ENCODE measurements at regions not wholly inside any gene's neighbourhood (a gene's known extent, or its start where the extent isn't known, plus 50 kb on each side); places are given as distances from the start of the nearest gene placed in this dataset.

DNA sequence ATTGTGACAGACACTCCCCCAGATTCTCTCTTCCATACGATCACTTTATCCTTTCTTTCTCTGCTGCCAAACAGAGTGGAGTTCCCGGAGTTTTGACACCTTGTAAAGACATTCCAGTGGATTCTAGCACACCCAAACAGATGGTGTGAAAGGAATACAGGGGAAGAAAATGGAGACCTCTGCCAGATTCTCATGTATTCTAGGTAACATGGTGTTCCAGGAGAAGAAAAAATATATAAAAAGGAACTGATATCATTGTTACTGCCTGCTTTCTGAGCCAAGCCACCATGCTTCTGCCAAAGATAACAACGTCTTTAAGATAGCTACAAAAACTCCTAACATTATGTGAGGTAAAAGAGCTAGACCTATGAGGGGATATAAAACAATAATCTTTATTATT, 136.5 kb downstream of the TXNL1 start:
- no peak overlapping the region for H3K9ac ChIP-seq (ENCODE audit: low read depth, low read length)
- ATAC-seq (ENCODE audit: insufficient read depth, low read depth) = no peak

GRCh38 chr18:56495884-56496283, 142.5 kb downstream of the TXNL1 start:
- H3K4me1 ChIP-seq (ENCODE audit: insufficient read depth, low read length) = no peaks in the 10 kb centered on the region
- H3K4me2 ChIP-seq (ENCODE audit: insufficient read depth, low read length) = no peak overlapping the region
- DNase-seq = no peak
- H3K4me3 ChIP-seq (ENCODE audit: low read depth in 1 of 2, low read length in 2 of 2) = no peak overlapping the region
- TF ChIP-seq, protein P1, sequence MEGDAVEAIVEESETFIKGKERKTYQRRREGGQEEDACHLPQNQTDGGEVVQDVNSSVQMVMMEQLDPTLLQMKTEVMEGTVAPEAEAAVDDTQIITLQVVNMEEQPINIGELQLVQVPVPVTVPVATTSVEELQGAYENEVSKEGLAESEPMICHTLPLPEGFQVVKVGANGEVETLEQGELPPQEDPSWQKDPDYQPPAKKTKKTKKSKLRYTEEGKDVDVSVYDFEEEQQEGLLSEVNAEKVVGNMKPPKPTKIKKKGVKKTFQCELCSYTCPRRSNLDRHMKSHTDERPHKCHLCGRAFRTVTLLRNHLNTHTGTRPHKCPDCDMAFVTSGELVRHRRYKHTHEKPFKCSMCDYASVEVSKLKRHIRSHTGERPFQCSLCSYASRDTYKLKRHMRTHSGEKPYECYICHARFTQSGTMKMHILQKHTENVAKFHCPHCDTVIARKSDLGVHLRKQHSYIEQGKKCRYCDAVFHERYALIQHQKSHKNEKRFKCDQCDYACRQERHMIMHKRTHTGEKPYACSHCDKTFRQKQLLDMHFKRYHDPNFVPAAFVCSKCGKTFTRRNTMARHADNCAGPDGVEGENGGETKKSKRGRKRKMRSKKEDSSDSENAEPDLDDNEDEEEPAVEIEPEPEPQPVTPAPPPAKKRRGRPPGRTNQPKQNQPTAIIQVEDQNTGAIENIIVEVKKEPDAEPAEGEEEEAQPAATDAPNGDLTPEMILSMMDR (IDR thresholded peaks at IDR 0.05; ENCODE audit: borderline replicate concordance, extremely low read depth, low read length, poor library complexity, severe bottlenecking) = no peak
- no peak for TF ChIP-seq EZH2 (IDR thresholded peaks at IDR 0.05; ENCODE audit: borderline replicate concordance, low read depth, low read length, severe bottlenecking)
- no peaks in the 10 kb centered on the region for H4K20me1 ChIP-seq (ENCODE audit: insufficient read depth, low read length)
- ATAC-seq (ENCODE audit: insufficient read depth, low read depth) = no peak
- H3K27me3 ChIP-seq (ENCODE audit: insufficient read depth, low read length, poor library complexity) = no peaks in the 10 kb centered on the region
- no peaks in the 10 kb centered on the region for H3K79me2 ChIP-seq (ENCODE audit: insufficient read depth, low read length)
- H3K36me3 ChIP-seq (ENCODE audit: insufficient read depth, low read length) = no peaks in the 10 kb centered on the region
- H3K9ac ChIP-seq (ENCODE audit: low read depth, low read length) = no peak overlapping the region
- no peak overlapping the region for H2AFZ ChIP-seq (ENCODE audit: low read depth, low read length)
- H3K9me3 ChIP-seq (ENCODE audit: insufficient read depth, low read length, severe bottlenecking) = no peaks in the 10 kb centered on the region
- H3K27ac ChIP-seq (ENCODE audit: low read length) = no peak overlapping the region

More for the DNA sequence above, 136.5 kb downstream of the TXNL1 start:
- no peak overlapping the region for H3K4me2 ChIP-seq (ENCODE audit: insufficient read depth, low read length)
- H3K27ac ChIP-seq (ENCODE audit: low read length) = no peak overlapping the region
- no peak for DNase-seq
- no peaks in the 10 kb centered on the region for H3K27me3 ChIP-seq (ENCODE audit: insufficient read depth, low read length, poor library complexity)
- TF ChIP-seq EZH2 (IDR thresholded peaks at IDR 0.05; ENCODE audit: borderline replicate concordance, low read depth, low read length, severe bottlenecking) = no peak
- TF ChIP-seq, protein P1 (IDR thresholded peaks at IDR 0.05; ENCODE audit: borderline replicate concordance, extremely low read depth, low read length, poor library complexity, severe bottlenecking) = no peak
- no peaks in the 10 kb centered on the region for H4K20me1 ChIP-seq (ENCODE audit: insufficient read depth, low read length)
- no peak overlapping the region for H2AFZ ChIP-seq (ENCODE audit: low read depth, low read length)
- H3K4me1 ChIP-seq (ENCODE audit: insufficient read depth, low read length) = no peaks in the 10 kb centered on the region
- no peaks in the 10 kb centered on the region for H3K36me3 ChIP-seq (ENCODE audit: insufficient read depth, low read length)
- no peak overlapping the region for H3K4me3 ChIP-seq (ENCODE audit: low read depth in 1 of 2, low read length in 2 of 2)
- H3K9me3 ChIP-seq (ENCODE audit: insufficient read depth, low read length, severe bottlenecking) = no peaks in the 10 kb centered on the region
- no peaks in the 10 kb centered on the region for H3K79me2 ChIP-seq (ENCODE audit: insufficient read depth, low read length)

- Histone ChIP-seq H3K4me3 (ENCODE audit: low read depth in 1 of 2, low read length in 2 of 2) (no peak overlapping the region), H3K36me3 (ENCODE audit: insufficient read depth, low read length) (no peaks in the 10 kb centered on the region), H3K9ac (ENCODE audit: low read depth, low read length) (no peak overlapping the region), H4K20me1 (ENCODE audit: insufficient read depth, low read length) (no peaks in the 10 kb centered on the region), H3K4me2 (ENCODE audit: insufficient read depth, low read length) (no peak overlapping the region), H3K79me2 (ENCODE audit: insufficient read depth, low read length) (no peaks in the 10 kb centered on the region), H2AFZ (ENCODE audit: low read depth, low read length) (no peak overlapping the region), H3K9me3 (ENCODE audit: insufficient read depth, low read length, severe bottlenecking) (no peaks in the 10 kb centered on the region), H3K27ac (ENCODE audit: low read length) (no peak overlapping the region), H3K4me1 (ENCODE audit: insufficient read depth, low read length) (no peaks in the 10 kb centered on the region), H3K27me3 (ENCODE audit: insufficient read depth, low read length, poor library complexity) (no peaks in the 10 kb centered on the region)
- no peak for ATAC-seq (ENCODE audit: insufficient read depth, low read depth)
- TF ChIP-seq EZH2 (IDR thresholded peaks at IDR 0.05; ENCODE audit: borderline replicate concordance, low read depth, low read length, severe bottlenecking) = no peak
- TF ChIP-seq, protein P1 (IDR thresholded peaks at IDR 0.05; ENCODE audit: borderline replicate concordance, extremely low read depth, low read length, poor library complexity, severe bottlenecking) = no peak
- DNase-seq = no peak
Measured at GRCh38 chr18:56493531-56493930, 144.9 kb downstream of the TXNL1 start.

DNA sequence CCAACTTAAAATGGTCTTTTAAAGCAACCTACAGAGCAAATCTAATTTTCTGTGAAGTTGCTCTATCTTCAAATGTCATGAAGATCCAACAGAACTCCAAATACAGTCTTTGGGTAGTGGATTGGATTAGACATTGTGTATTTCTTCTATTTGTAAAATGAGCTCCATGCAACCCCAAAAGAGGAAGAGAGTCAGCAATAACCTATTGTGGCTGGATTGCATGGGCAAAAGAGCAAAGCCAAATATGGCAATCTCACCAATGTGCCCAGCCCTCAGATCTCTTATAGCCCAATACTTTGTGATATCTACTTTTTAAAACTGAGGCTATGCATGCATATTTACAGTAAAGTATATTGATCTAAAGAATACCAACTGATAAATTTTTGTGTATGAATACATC, 146.3 kb downstream of the TXNL1 start:
- Histone ChIP-seq H3K27ac (ENCODE audit: low read length) (no peak overlapping the region), H3K9me3 (ENCODE audit: insufficient read depth, low read length, severe bottlenecking) (no peaks in the 10 kb centered on the region), H3K4me2 (ENCODE audit: insufficient read depth, low read length) (no peak overlapping the region), H3K4me3 (ENCODE audit: low read depth in 1 of 2, low read length in 2 of 2) (no peak overlapping the region), H3K36me3 (ENCODE audit: insufficient read depth, low read length) (no peaks in the 10 kb centered on the region), H2AFZ (ENCODE audit: low read depth, low read length) (no peak overlapping the region), H3K4me1 (ENCODE audit: insufficient read depth, low read length) (no peaks in the 10 kb centered on the region), H3K9ac (ENCODE audit: low read depth, low read length) (no peak overlapping the region), H3K79me2 (ENCODE audit: insufficient read depth, low read length) (no peaks in the 10 kb centered on the region), H3K27me3 (ENCODE audit: insufficient read depth, low read length, poor library complexity) (no peaks in the 10 kb centered on the region), H4K20me1 (ENCODE audit: insufficient read depth, low read length) (no peaks in the 10 kb centered on the region)
- no peak for TF ChIP-seq EZH2 (IDR thresholded peaks at IDR 0.05; ENCODE audit: borderline replicate concordance, low read depth, low read length, severe bottlenecking)
- ATAC-seq (ENCODE audit: insufficient read depth, low read depth) (no peak), DNase-seq (no peak)
